Activated CD8-positive, alpha-beta memory T cell treated with anti-CD3 and anti-CD28 coated beads for 4 hours (primary cell): ENCODE measurements at regions not wholly inside any gene's neighbourhood (a gene's known extent, or its start where the extent isn't known, plus 50 kb on each side); places are given as distances from the start of the nearest gene placed in this dataset.
A peak's percentile ranks its signal among the peaks of the same experiment; 100 is the strongest.
"Not testable (repeated sequence)": the region's sequence is repeated elsewhere in the genome, so short reads cannot be mapped to it uniquely, and the experiment has no call there.

Experiments used
- DNase-seq, 2 donors: peaks; one replicate each; pipeline ENCODE4 v3.0.0-alpha.2; 2020; ENCODE audit warnings: low read depth in 2 of 2

GRCh38 chrX:148265829-148266228 lies 234.6 kb upstream of the AFF2 start:
- DNase-seq = no peak

- DNase-seq = no peak
These were observed 231.7 kb upstream of the AFF2 start for GRCh38 chrX:148268673-148269072.

GRCh38 chrX:148269513-148269912 lies 230.9 kb upstream of the AFF2 start:
- no peak for DNase-seq

GRCh38 chrX:148270499-148270898 lies 229.9 kb upstream of the AFF2 start:
- no peak for DNase-seq

GRCh38 chrX:148271263-148271662 lies 229.2 kb upstream of the AFF2 start:
- DNase-seq = no peak

GRCh38 chrX:148281920-148282319 lies 218.5 kb upstream of the AFF2 start:
- no peak for DNase-seq

GRCh38 chrX:148282504-148282903 lies 217.9 kb upstream of the AFF2 start:
- no peak for DNase-seq

- no peak for DNase-seq
These were observed 216.4 kb upstream of the AFF2 start for GRCh38 chrX:148284056-148284455.

GRCh38 chrX:148284821-148285220 lies 215.6 kb upstream of the AFF2 start:
- DNase-seq = no peak

GRCh38 chrX:148288451-148288850 lies 212.0 kb upstream of the AFF2 start:
- no peak for DNase-seq

GRCh38 chrX:148290041-148290440 lies 210.4 kb upstream of the AFF2 start:
- DNase-seq = no peak

- DNase-seq = no peak
These were observed 209.5 kb upstream of the AFF2 start for GRCh38 chrX:148290931-148291330.

GRCh38 chrX:148298737-148299136 lies 201.7 kb upstream of the AFF2 start:
- no peak for DNase-seq

GRCh38 chrX:148305214-148305613 lies 195.2 kb upstream of the AFF2 start:
- not testable (repeated sequence) for DNase-seq

GRCh38 chrX:148309413-148309812 lies 191.0 kb upstream of the AFF2 start:
- DNase-seq = no peak

GRCh38 chrX:148310426-148311165 lies 189.8 kb upstream of the AFF2 start:
- DNase-seq = peak in 1 of 2 donors; percentile 6

- DNase-seq = no peak
These were observed 188.9 kb upstream of the AFF2 start for GRCh38 chrX:148311544-148311943.

GRCh38 chrX:148314876-148315275 lies 185.5 kb upstream of the AFF2 start:
- no peak for DNase-seq

- DNase-seq = no peak
These were observed 184.0 kb upstream of the AFF2 start for GRCh38 chrX:148316446-148316845.

GRCh38 chrX:148322906-148323305 lies 177.5 kb upstream of the AFF2 start:
- DNase-seq = no peak

- no peak for DNase-seq
These were observed 166.4 kb upstream of the AFF2 start for GRCh38 chrX:148333989-148334388.

- no peak for DNase-seq
These were observed 162.5 kb upstream of the AFF2 start for GRCh38 chrX:148337873-148338272.

GRCh38 chrX:148354916-148355315 lies 145.5 kb upstream of the AFF2 start:
- DNase-seq = no peak

- no peak for DNase-seq
These were observed 138.8 kb upstream of the AFF2 start for GRCh38 chrX:148361641-148362040.
